Endothelial cell (in vitro differentiated cells): ENCODE measurements at regions not wholly inside any gene's neighbourhood (a gene's known extent, or its start where the extent isn't known, plus 50 kb on each side); places are given as distances from the start of the nearest gene placed in this dataset.

Source experiments
- DNase-seq: peaks from one replicate; pipeline ENCODE4 v3.0.0; 2021; ENCODE audit warnings: low spot score
- H3K27ac Mint-ChIP-seq: one replicate; pipeline ENCODE4 v1.8.0; 2021; ENCODE audit warnings: mixed read lengths, inconsistent platforms; ENCODE audit not compliant: unreplicated experiment
- H3K27me3 Mint-ChIP-seq: one replicate; pipeline ENCODE4 v1.8.0; 2021; ENCODE audit warnings: mild to moderate bottlenecking, moderate library complexity, mixed read lengths, inconsistent platforms; ENCODE audit not compliant: unreplicated experiment
- H3K36me3 Mint-ChIP-seq: one replicate; pipeline ENCODE4 v1.8.0; 2021; ENCODE audit warnings: mild to moderate bottlenecking, low read depth, mixed read lengths, inconsistent platforms; ENCODE audit not compliant: unreplicated experiment
- H3K4me1 Mint-ChIP-seq: one replicate; pipeline ENCODE4 v1.8.0; 2021; ENCODE audit warnings: mild to moderate bottlenecking, mixed read lengths, inconsistent platforms; ENCODE audit not compliant: unreplicated experiment
- H3K4me3 Mint-ChIP-seq: one replicate; pipeline ENCODE4 v1.8.0; 2021; ENCODE audit warnings: mild to moderate bottlenecking, mixed read lengths, inconsistent platforms; ENCODE audit not compliant: unreplicated experiment
- H3K9me3 Mint-ChIP-seq: one replicate; pipeline ENCODE4 v1.8.0; 2021; ENCODE audit warnings: mixed read lengths, inconsistent platforms; ENCODE audit not compliant: unreplicated experiment
- TF ChIP-seq, protein P1 (sequence below): fragments of 200-600 bp; sonication (generic); IDR thresholded peaks from one replicate; pipeline ENCODE4 v1.5.0; 2021; ENCODE audit warnings: antibody characterized with exemption; ENCODE audit not compliant: unreplicated experiment

DNA sequence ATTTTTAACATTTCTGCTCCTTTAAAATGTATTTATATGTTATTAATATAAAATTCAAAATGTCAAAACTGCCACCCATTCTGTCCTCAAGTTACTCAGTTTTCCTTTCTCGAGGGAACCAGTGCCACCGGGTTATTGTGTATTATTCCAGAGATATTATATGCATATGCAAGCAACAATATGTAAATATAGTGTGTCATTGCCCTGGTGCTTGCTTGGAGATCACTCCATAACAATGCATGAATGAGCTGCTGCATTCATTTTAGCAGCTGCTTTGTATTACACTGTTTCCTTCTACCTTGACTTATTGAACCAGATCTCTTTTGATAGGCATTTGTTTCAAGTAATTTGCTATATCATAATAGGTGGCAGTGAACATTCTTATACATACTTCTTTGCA, 509.1 kb downstream of the MCTP2 start:
- no peaks in the 10 kb centered on the region for H3K27me3 Mint-ChIP-seq
- H3K4me1 Mint-ChIP-seq, result peaks cover 9% of the 10 kb centered on the region
- no peak overlapping the region for H3K4me3 Mint-ChIP-seq
- no peak for DNase-seq
- H3K27ac Mint-ChIP-seq, result no peak overlapping the region
- H3K36me3 Mint-ChIP-seq, result no peaks in the 10 kb centered on the region
- no peaks in the 10 kb centered on the region for H3K9me3 Mint-ChIP-seq
- TF ChIP-seq, protein P1, sequence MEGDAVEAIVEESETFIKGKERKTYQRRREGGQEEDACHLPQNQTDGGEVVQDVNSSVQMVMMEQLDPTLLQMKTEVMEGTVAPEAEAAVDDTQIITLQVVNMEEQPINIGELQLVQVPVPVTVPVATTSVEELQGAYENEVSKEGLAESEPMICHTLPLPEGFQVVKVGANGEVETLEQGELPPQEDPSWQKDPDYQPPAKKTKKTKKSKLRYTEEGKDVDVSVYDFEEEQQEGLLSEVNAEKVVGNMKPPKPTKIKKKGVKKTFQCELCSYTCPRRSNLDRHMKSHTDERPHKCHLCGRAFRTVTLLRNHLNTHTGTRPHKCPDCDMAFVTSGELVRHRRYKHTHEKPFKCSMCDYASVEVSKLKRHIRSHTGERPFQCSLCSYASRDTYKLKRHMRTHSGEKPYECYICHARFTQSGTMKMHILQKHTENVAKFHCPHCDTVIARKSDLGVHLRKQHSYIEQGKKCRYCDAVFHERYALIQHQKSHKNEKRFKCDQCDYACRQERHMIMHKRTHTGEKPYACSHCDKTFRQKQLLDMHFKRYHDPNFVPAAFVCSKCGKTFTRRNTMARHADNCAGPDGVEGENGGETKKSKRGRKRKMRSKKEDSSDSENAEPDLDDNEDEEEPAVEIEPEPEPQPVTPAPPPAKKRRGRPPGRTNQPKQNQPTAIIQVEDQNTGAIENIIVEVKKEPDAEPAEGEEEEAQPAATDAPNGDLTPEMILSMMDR, result no peak

DNA sequence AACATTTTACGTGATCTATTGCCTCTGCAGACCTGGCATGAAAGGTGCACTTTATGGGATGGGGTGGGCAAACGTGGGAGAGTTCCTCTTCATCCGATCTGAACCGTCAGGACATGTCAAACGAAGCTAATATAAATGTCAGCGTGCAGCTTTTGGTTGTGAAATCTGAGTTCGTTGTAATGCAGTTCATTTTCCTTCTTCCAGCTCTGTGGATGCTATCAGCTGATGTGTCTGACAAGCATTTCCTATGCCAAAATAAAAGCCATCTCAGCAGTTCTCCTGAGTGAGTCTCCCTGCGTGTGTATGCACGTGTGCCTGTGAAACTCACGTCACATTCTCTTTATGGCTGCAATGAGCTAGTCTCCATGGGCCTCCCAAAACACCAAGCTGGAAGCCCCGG, 512.3 kb downstream of the MCTP2 start:
- DNase-seq, result no peak
- H3K4me1 Mint-ChIP-seq, result no peaks in the 10 kb centered on the region
- no peak overlapping the region for H3K4me3 Mint-ChIP-seq
- no peak overlapping the region for H3K27ac Mint-ChIP-seq
- peaks cover 1% of the 10 kb centered on the region for H3K27me3 Mint-ChIP-seq
- TF ChIP-seq, protein P1, result no peak
- no peaks in the 10 kb centered on the region for H3K9me3 Mint-ChIP-seq
- H3K36me3 Mint-ChIP-seq, result no peaks in the 10 kb centered on the region

DNA sequence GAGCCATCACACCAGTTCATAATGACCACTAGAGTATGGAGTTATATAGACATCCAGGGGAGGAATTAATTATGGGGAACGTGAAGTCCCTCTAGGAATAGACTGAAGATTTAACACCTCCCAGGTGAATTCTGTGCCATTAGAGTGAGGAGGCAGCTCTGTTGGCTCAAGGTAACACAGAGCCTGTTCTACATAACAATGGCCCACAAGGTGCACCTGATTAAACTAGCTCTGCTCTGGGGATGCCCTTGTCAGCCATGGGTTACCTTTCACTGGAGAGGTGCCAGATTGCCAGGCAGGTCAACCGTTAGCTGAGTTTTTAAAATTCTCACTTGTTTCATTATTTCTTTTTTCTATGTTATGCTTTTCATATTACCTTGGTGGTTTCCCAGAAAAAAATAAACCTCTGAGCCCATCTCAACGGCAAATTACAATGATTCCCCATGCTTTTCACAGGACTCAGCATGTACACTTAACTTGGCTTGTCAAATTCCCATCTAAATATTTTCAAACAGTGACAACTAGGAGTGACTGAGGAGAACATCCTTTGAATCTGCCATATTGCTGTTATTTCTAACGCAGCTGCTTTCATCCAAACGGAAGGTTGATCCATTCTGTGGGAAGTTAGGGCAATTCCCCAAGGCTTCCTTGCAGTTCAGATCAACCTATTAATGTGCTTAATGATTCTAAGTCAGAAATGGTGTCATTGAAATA, 512.9 kb downstream of the MCTP2 start:
- Mint-ChIP-seq H3K36me3 (no peaks in the 10 kb centered on the region), H3K27me3 (peaks cover 1% of the 10 kb centered on the region), H3K27ac (no peak overlapping the region), H3K4me3 (no peak overlapping the region), H3K9me3 (no peaks in the 10 kb centered on the region), H3K4me1 (no peaks in the 10 kb centered on the region)
- DNase-seq, result no peak
- TF ChIP-seq, protein P1, result no peak

DNA sequence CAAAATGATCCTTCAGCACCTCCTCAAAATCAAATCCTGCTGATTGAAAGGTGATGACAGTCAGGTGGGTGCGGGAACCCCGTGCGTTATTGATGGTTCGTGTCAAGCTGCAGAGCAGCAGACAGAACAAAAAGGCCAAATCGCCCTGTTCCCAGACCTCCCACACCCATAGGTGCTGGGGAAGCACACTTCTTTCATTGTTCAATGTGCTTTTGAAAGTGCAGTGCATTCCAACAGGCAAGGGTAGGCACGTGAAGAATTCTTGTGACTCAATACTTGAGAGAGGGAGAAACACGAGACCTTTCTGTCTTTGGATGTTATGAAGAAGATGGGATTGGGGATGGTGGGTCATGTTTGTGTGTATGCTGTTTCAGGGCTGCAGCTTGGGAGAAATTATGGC, 514.0 kb downstream of the MCTP2 start:
- no peak overlapping the region for H3K4me3 Mint-ChIP-seq
- no peaks in the 10 kb centered on the region for H3K36me3 Mint-ChIP-seq
- TF ChIP-seq, protein P1, result no peak
- DNase-seq, result no peak
- H3K27me3 Mint-ChIP-seq, result peaks cover 1% of the 10 kb centered on the region
- no peak overlapping the region for H3K27ac Mint-ChIP-seq
- no peaks in the 10 kb centered on the region for H3K4me1 Mint-ChIP-seq
- no peaks in the 10 kb centered on the region for H3K9me3 Mint-ChIP-seq

DNA sequence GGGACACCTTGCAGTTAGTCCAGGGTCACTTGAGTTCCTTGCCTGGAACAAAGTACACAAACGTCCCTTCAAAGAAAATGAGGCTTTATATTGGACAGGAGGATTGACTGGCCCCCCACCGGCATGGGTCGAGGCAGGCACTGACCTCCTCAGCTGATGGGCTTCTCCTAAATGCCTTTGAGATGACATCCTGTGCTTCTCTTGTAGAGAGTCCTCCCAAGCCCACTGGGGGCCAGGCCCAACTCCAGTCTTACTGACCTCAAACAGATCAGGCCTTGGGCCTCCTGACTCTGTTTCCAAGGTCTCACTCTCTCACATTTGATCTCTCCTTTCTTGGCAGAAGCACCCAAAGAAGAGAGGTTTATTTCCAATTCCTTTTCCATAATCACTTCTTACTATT, 516.1 kb downstream of the MCTP2 start:
- Mint-ChIP-seq H3K27me3 (peaks cover 1% of the 10 kb centered on the region), H3K36me3 (peaks cover 17% of the 10 kb centered on the region), H3K27ac (no peak overlapping the region), H3K4me3 (no peak overlapping the region), H3K4me1 (no peaks in the 10 kb centered on the region), H3K9me3 (peaks cover 15% of the 10 kb centered on the region)
- TF ChIP-seq, protein P1, result no peak
- DNase-seq, result no peak
